ENCODE measurements at regions not wholly inside any gene's neighbourhood (a gene's known extent, or its start where the extent isn't known, plus 50 kb on each side); places are given as distances from the start of the nearest gene placed in this dataset.

GRCh38 chr4:101593666-101594065 is 196.9 kb upstream of the BANK1 start:
- no peak for DNase-seq (ENCODE audit: low spot score)

DNA sequence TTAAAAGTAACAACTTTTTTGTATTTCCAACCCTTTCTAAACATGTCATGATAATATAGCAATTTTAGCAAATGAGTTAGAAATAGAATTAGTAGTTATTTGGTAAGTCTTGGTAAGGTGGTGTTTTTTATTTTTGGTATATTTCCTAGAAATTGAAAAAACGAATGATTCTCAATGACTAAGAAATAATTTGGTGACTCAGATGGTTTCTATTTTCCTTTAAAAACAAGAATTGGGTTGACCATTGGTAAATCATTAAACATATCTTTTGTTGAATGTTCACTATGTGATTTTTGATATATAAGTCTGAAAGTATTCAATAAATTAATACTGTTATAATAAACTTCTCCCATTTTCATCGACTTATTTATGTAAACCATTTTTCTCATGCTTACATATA is 206.2 kb upstream of the BANK1 start:
- no peak for DNase-seq (ENCODE audit: low spot score)

- DNase-seq (ENCODE audit: low spot score): no peak
Observed at GRCh38 chr4:101563126-101563525, 215.8 kb upstream of the PPP3CA start.

- no peak for DNase-seq (ENCODE audit: low spot score)
Observed at GRCh38 chr4:101556842-101557241, 209.5 kb upstream of the PPP3CA start.

DNA sequence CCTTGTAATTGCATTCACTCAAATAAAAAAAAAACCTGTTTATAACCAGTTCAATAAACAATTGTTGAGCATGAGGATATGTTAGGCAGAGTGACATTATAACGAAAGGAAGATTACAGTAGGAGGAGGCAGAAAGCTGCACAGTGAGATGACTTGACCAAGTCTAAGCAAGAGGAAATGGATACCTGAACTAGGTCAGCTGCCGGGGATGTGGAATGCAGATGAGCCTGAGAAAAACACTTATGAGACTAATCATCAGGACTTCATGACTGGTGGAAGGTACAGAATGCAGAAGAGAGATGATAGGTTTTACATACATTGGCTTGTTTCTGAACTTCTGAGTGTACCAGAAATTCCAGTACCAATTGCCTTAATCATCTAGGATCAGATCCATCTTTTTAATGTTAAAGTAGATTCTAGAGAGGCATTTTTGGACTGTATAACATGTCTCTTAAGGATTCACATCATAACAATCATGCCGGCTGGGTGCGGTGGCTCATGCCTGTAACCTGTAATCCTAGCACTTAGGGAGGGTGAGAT is 208.1 kb upstream of the PPP3CA start:
- DNase-seq (ENCODE audit: low spot score): no peak

DNA sequence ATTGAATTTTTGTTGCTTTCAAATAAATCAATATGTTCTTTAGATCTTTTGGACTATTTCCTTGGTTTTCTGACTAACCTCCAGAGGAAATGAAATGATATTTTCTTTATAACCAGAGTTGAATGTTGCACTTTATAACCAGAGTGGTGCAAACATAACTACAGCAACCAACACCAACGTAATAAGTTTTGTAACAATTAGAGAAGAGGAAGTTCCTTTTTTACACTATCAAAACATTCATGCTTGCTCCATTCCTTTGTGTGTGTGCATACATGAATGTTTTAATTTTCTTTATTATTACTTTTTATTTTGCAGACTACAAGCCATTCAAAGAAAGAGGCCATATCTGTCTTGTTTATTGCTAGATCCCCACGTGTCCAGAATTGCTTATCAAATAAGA is 193.0 kb upstream of the PPP3CA start:
- DNase-seq (ENCODE audit: low spot score): no peak

DNA sequence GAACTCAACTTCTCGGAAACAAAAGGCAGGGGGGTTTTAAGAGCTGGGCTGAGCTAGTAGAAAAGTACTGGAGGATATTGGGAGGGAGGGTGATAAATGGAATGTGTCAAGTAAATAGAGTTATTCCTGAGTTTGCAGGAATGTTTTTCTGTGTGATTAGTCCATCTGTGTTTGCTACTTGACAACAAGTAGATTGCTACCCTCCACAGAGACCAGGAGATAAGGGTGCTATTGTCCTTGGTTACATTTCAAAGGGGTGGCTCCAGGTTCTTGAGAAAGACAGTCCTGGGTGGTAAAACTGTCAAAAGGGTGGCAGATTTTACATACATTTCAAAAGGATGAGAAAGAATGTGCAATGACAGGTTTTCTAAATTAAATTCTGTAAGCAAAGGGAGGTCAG is 181.2 kb upstream of the PPP3CA start:
- no peak for DNase-seq (ENCODE audit: low spot score)

DNA sequence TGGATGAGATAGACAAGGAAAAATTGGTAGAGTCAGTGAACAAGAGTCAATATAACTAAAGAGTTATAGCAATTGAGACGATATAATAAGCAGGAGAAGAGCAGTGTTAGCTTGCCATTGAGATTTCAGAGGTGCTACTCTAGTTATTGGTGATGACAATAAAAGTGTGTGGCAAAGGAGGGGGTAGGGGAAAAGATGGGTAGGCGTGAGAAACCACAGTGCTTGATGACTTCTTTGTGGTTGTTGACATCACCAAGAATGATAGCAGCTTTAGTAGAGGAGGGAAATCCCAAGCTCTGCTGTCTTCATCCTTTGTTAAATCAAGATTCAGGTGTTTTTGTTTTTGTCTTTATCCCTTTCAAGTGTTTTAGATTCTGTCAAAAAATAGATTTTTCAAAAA is 179.9 kb upstream of the PPP3CA start:
- DNase-seq (ENCODE audit: low spot score): no peak

GRCh38 chr4:101515566-101515965 is 168.2 kb upstream of the PPP3CA start:
- DNase-seq (ENCODE audit: low spot score): no peak

GRCh38 chr4:101515099-101515498 is 167.8 kb upstream of the PPP3CA start:
- no peak for DNase-seq (ENCODE audit: low spot score)

- no peak for DNase-seq (ENCODE audit: low spot score)
Observed at GRCh38 chr4:101512416-101512815, 165.1 kb upstream of the PPP3CA start.

DNA sequence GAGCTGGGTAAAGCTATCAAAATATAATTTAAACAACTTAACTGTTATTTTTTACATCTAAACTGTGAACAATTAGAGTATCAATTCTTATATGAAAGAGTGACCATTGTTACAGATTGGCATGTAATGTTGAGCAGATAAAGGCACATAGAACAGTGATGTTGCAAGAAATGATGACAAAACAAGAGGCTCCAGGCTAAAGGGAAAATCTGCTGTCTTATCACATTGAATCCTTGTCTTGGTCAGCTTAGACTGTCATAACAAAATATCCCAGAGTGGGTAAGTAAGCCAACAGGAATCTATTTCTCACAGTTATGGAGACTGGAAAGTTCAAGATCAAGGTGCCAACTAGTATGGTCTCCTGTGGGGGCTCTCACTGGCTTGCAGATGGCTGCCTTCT is 154.1 kb upstream of the PPP3CA start:
- no peak for DNase-seq (ENCODE audit: low spot score)

DNA sequence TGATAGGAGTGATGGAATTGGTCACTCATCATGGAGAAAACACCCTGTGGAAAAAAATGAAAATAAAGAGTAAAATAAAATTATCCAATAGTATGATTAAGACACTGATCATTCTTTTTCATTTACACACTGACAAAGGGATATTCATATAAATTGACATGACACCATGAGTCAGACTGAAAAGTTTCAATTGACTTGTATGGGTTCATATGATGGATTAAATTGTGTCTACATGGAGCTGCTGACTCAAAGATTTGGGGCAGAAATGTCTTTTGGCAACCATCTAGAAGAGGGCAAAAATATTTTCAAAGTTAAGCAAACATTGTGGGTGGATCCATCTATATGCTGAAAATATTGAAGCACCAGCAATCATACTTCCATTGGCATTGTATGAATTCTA is 153.4 kb upstream of the PPP3CA start:
- no peak for DNase-seq (ENCODE audit: low spot score)

- no peak for DNase-seq (ENCODE audit: low spot score)
Observed at GRCh38 chr4:101475246-101475645, 127.9 kb upstream of the PPP3CA start.

GRCh38 chr4:101471201-101471600 is 123.9 kb upstream of the PPP3CA start:
- DNase-seq (ENCODE audit: low spot score): no peak

- no peak for DNase-seq (ENCODE audit: low spot score)
Observed at GRCh38 chr4:101464596-101464995, 117.3 kb upstream of the PPP3CA start.

GRCh38 chr4:101458914-101459313 is 111.6 kb upstream of the PPP3CA start:
- no peak for DNase-seq (ENCODE audit: low spot score)

GRCh38 chr4:101458473-101458872 is 111.1 kb upstream of the PPP3CA start:
- DNase-seq (ENCODE audit: low spot score): no peak

- DNase-seq (ENCODE audit: low spot score): no peak
Observed at GRCh38 chr4:101451086-101451485, 103.8 kb upstream of the PPP3CA start.

DNA sequence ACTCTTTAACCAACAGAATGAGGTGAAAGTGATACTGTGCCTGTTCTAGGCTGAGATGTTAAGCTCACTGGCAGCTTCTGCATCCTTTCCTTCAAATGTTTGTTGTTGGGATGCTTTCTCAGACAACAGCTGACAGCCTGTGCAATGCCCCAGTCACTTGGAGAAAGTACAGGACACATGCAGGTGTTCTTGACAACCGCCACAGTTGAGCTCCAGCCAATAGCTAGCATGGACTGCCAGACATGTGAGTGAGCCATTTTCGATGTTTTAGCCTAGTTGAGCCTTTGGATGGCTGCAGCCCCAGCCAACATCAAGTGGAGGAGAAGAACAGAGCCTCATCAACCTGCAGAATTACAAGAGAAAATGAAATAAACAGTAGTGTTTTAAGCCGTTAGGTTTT is 94.1 kb upstream of the PPP3CA start:
- DNase-seq (ENCODE audit: low spot score): no peak

GRCh38 chr4:101439926-101440325 is 92.6 kb upstream of the PPP3CA start:
- no peak for DNase-seq (ENCODE audit: low spot score)

DNA sequence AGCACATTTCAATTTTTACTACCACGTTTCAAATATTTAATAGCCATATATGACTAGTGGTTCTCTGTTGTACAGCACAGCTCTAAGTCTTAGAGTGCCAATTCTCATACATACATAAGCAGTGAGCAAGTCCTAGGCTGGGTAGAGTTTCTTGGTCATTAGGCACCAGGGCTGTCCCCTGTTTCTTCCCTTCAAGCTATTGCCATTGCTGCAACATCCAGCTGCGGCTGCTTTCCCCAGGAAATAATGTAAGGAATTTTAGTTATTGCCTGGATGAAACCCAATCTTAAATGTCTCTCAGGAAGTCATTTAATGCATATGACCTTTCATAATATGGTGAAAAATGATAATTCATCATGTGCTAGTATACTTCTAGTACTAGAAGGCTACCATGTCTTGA is 74.1 kb upstream of the PPP3CA start:
- DNase-seq (ENCODE audit: low spot score): no peak

DNA sequence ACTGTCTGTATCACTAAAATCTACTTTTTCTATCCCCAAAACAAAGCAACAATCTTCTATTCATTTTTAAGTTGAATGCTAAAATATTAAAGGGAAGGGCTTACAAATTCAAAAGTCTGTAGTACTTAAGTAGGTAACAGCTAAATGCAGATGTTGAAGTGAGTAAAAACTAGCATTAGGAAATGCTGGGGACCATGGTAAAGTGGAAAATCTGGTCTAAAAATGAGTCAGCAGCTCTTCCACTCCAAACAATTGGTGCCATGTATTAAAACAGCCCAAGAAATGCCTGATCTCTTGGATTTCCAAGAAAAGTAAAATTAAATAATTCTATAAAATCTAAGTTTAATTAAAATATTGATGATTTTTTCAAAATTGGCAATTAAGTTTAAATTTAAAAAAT is 73.3 kb upstream of the PPP3CA start:
- no peak for DNase-seq (ENCODE audit: low spot score)

DNA sequence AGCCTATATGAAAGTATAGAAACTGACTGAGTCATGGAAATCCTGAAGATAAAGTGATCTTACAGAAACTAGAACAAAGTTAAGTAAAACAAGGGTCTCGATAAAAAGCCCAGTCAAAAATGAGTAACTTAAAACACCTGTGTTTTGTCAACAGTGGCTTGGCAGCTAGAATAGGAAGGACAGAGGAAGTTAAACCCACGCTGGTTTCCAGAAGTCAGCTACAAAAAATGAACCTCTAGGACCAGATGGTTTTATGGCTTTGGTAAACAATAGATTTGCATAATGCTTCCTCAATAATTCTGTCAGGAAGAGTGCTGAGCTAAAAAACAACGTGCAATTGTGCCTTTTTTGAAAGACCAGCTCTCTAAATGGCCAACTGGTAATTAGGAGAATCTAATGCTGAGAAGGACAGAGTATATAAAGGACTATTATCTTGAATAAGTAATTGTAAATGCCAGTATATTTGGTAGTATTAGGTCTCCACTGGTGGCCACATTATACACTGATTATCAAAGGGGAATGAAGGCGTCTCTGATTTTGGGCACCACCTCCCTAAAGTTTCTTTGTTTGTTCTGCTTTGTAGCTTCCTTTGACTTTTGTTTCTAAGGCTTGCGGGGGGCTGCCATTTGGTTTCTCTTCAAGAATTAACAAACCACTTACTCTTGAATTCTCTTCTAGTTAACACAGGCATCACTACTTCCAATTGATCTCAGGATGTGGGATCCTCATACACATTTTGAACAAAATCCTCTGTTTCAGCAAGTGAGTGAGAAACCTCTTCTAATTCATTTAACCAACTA is 72.2 kb upstream of the PPP3CA start:
- DNase-seq (ENCODE audit: low spot score): no peak
